NCI-H774 (cell line): ENCODE measurements at regions not wholly inside any gene's neighbourhood (a gene's known extent, or its start where the extent isn't known, plus 50 kb on each side); places are given as distances from the start of the nearest gene placed in this dataset.

Experiments
- DNase-seq: peaks from one replicate; lab custom pipeline; 2025; lab: John Stamatoyannopoulos, UW

DNA sequence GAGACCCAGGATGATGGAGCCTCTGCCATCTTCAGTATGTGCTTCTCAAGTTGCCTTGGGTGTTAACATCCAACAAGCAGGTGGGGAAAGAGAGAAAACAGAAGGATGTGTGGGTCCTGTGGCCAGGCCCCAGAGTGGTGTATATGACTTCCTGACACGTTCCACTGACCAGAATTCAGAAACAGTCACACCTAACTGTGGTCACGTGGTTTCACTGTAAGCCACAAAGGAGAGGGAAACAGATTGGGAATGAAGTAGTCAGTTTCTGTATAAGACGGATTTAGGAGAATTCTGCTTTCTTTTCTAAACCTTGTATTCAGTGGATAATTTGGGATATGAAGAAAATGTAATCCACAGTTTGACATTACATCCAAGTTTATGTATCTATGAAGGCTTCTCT, 454.1 kb upstream of the IL12A start:
- no peak for DNase-seq

DNA sequence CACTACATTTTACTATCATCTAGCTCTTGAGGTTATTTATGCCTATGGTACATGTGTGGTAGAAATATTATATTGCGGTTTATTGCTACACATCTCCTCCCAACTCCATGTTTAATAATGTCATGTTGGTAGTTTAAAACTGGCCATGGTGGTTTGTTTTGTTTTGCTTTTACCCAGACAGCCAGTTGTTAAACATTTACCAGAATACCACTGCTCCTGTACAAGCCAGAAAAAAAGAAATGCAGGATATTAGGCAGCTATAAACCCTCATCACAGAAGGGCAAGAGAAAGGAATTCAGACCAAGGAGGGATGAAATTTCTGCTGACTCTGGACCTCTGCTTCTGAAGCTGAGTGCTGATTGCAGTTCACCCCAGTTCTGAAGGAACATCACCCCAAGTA, 451.8 kb upstream of the IL12A start:
- no peak for DNase-seq

DNA sequence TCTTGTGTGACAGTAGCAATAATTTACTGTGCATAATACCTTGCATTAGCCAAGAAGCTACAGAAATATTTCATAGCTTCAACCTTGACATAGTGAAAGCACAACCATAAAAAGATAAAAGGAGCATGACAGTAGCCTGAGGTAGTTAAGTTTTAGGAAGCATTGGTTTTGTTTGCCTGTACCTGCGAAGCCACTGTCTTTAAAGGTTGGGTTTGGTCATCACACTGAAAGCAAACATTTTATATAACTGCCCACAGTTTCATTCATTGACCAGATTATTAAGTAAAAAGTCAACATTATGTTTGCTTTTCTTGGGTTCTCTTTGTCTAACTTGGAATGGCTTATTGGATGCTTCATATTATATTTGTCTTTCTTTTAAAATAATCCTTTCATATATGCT, 450.1 kb upstream of the IL12A start:
- DNase-seq = no peak

DNA sequence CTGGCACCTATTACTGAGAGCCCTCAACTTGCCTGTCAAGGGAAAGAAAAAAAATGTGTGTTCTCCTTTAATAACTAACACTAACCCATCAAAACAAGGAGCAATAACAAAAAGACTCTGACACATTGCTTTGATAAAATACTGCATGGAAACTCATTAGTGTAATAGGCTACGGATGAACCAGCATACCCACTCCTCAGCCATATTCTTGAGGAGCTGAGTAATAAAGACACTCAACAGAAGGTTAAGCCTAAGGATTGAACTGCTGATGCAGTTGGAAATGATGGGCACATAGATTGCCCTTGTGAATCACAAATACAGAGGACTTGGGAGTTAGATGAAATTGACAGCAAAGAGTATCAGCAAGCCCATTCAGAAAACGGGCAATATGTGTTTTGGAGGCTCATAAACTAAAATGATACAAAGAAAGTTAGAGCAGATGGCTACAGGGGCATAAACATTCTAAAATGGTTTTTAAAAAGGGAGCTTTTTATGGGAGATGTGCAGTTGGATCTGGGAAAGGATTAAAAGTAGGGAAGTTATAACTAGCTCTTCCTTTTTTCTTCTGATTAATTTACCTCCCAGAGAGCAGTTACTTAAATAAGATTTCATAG, 447.6 kb upstream of the IL12A start:
- no peak for DNase-seq

DNA sequence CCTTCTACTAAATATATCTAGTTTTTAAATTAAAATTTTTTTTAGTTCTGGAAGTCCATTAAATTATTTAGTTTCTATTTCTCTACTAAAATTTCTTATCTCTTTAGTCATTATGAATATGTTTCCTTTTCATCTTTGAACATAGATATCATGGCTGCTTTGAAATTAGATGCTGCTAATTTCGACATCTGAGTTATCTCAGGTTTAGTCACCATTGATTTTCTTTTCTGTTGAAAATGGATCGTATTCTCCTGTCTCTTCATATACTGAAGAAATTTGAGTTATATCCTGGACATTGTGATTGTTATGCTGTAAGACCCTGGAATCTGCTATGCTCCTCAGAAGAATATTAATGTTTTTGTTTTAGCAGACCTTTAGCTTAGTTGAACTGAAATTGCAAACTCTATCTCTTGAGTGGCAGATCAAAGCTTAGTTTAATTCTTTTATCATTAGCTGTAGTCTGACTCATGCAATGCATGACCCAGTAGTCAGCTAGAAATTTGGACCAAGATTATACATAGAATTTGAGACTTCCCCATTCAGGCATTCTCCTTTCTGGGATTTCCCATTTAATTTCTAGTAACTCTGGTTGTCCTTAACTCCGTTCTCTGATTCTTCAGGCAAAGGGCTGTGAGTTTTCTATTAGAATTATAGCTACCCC, 439.8 kb upstream of the IL12A start:
- DNase-seq = no peak

DNA sequence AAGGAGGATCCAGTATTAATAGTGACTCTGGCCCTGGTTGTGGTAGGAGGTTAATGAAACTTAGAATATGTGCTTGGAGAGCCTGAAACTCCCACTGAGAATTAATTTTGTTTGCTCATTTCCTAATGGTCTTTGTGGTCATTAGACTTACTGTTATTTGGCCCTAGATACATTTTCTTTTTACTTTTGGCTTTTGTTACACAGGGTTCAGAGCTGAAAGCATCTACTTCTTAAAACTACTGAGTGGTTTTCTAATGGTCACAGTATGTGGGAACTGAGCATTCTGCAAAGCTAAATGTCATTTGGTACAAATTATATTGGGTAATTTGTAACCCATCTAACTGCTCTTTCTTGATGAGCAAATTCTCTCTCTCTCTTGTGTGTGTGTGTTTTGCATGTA, 433.4 kb upstream of the IL12A start:
- DNase-seq = no peak

DNA sequence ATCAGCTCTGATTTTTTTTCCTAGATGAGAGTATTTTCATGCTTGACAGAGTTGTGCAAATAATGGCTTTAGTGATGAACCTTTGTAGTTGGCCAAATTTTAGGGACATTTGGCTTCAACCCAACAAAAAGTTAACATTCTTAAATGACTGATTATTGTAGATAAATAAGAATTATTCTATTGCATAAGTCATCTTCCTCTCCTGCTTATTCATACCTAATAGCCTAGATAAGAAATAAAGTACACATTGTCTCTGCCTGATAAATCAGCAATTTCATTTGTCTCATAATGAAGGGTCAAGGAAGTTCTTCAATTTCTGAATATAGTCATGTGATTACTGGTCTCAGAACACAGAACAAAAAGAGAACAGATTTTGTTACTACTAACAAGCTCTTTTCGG, 428.9 kb upstream of the IL12A start:
- DNase-seq = no peak

DNA sequence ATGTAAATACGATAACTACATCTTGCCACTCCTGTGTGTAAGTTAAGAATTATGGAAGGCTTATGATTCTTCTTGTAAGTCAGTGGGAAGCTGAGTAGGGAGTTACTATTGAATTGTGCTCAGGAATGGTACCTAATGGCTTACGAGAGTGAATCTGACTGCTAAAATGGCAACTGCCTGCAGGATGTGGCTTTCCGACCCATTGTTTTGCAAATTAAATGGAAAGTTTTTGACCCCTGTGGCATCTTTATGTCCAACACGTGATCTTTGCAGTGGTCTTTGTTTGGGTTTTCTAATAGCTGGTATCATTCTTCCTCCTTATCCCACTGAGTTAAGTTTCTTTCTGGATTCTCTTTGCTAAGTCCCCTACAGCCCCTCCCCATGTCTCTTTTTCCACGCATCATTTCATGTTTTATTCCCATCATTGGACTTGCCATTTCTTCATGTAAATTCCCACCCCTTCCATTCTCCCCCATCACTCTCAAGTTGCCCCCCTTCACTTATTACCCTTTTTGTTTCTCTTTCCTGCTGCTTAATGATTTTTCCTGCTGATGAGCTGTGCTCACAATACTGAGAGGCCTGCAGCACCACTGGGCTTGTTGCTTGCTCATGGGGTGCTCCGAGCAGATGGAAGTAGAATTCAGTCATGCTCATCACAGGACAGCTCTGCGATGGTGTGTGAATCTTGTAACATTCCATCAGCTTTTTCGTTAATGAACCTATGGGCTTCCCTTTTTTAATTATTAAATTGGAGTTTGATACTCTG, 428.2 kb upstream of the IL12A start:
- DNase-seq = no peak

DNA sequence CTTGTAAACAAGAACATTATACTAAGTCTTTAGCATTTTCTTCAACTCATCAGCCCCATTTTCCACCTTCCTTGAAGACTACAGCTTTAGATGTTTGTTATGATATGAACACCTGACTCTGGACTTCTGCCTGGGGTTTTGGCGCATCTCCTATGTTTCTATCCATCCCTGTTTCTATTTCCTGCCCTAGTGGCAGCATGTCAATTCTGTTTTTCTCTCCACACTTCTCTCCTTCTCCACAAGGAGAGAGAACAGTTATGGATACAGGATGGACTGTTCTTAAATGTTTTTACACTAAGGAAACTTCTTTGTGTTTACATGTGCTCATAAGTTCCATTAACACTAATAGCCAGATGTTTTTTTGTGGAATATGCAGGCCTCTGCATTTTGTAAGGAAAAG, 423.3 kb upstream of the IL12A start:
- DNase-seq = no peak

DNA sequence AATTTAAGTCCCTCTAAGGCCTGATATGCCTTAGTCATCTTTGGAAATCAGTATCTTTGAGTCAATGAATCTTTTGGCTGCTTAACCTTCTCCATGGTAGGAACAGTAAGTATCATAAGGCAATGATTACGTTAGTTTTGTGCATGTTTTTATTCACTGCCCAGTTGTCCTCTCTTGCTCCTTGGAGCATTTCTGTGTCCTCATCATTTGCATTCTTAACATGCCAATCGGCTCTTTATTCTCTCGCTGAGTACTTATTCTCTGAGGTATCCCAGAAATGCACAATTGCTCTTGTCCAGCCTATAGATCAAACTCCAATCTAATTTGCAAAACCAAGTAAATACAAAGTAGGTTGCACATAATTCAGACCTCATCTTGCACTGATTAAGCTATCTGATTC, 405.0 kb upstream of the IL12A start:
- DNase-seq = no peak

DNA sequence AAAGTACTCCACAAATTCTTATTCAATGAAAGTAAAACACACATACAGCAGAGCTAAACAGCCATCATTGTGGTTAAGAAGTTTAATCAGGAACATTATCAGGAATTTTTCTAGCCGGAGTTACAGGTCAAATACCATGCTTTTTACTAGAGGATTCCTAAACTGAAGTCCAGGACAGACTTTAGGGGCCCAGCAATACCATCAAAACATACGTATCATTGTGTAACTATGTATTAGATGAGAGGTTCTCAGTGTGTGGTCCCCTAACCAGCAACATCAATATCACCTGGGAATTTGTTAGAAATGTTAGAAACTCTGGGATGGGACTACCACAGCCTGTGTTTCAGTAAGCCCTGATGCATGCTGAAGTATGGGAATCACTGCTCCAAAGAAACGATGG, 404.2 kb upstream of the IL12A start:
- no peak for DNase-seq

DNA sequence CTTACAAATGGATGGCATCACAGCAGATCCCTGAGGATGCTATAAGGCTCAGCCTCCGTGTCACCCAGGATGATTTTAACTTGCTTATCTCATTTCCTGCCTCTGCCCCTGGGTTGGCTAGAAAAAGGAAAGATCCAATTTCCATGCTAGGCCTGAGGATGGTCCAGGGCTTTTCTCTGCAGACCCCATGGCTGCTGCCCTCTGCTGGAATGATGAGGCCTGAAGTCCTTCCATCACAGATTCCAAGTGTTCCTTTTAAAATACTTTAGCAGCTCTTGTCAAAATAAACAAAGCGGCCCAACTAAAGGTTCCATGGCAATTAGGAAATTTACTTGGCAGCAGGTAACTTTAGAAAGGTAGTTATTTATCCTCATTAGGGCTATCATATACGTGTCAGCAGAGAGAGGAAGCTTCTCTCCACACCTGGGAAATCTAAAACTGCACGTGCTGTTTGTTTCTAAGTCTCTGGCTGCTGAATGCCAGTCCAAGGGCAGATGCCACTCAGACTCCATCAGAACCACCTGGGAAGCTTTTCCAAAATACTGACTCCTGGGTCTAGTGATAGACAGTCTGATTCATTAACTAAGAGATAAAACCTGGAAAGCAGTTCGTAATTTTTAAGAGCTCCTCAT, 401.9 kb upstream of the IL12A start:
- no peak for DNase-seq

DNA sequence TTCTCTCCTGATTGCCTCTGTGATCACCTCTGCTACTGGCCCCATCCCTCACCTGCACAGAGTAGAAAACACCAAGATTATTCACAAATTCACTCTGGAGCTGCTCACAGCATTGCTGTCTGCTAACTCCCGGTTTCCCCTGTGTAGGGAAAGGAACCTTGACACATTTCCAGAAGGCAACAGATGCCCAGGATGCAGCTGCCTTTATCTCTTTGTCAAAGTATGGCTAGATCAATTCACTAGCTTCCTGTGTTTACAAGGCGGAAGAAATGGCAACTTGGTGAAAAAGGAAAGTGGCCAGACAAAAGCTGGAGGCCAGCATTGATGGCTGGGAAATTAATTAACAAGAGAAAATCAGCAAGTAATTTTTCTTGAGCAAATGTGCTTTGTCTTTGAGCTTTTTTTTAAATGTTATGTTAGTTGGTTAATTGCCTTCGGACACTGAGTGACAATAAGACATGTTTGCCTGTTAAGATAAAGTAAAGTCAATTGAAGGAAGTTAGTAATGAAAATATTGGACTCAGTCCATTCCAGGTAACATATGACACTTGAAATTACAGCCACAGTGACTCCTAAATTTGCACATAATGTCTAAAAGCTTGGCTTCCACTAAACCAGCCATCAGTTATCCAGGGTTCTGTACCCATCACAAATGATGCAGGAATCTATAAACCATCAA, 394.6 kb upstream of the IL12A start:
- DNase-seq = no peak

DNA sequence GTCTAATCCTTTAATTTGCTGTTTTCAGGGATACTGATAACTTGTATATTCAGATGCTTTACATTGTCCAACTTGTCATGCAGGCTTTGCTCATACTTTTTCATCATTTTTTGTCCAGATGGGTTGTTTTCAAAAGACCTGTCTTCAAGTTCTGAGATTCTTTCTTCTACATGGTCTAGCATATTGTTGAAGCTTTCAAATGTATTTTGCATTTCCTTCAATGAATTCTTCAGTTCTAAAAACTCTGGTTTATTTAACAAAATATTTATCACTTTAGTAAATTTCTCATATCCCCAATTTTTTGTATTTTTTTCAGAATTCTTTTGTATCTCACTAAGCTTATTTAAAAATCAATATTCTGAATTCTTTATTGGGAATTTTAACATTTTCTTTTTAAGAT, 388.3 kb upstream of the IL12A start:
- no peak for DNase-seq

DNA sequence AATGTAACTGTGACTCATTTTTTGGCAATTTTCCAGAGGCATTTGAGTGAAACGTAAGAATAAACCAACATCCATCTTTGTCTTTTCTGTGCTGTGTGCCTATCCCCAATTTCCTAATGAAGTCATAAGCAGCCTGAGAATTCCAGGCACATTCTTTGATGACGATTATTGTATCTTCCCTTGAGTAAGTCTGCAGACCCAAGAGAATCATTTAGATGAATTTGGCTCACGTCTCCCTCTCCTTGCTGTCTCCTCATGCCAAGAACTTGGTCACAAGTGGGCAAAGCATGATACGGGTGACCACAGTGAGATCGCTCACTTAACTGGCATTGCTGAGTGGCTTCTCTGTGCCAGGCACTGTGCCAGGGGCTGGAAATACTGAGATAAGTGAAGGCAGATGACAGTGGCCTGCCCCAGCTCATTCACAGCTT, 384.5 kb upstream of the IL12A start:
- DNase-seq = no peak

DNA sequence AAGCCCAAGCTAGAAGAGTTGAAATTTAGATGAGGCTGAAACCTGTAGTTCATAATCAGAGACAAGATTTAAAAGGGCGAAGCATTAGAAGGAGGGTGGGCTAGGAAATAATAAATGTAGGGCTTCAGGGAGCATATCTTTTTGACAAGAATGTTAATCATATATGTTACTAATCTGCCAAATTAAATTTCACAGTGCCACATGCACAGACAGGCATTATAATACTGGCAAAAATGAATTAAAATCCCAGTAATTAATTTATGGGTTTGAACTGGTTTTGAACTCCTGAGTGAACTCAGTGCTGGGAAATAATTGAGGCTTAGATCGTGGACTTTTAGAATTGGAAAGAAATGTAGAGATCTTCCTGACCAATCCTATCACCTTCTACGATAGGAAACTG, 383.5 kb upstream of the IL12A start:
- no peak for DNase-seq

DNA sequence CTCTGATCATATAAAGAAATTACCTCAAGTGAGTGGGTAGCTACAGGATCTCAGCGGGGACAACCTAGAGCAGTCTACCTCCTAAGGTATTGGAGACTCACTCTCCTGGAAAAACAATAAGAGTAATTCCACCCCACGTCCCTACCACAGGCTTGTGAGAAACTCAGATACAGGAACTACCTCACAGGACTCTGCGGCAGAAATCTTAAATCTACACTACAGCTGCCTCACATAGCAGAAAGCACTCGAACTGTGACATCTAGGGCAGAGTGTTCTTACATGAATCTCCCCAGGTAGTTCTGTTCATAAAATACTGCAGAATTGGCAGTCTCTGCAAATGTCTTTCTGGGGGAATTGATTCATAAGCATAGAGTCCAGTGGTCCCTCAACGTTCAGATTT, 382.9 kb upstream of the IL12A start:
- no peak for DNase-seq

DNA sequence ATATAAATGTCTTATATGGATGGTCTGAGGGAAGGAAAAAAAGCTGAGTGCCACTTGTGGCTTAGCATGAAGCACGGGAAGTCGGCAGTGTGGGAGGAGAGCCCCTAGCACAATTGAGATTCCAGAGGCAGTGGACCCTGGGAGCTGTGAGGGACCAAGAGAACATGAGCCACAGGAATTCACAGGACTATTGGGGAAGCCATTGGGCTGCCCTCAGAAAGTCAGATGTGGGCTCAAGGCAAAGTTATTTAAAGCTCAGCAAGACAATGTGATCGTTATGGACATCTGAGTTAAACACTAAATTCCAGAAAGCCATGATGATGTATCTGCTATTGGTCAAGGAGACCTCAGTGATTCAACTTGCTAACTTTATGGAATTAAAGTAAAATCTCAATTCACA, 380.8 kb upstream of the IL12A start:
- DNase-seq = no peak

DNA sequence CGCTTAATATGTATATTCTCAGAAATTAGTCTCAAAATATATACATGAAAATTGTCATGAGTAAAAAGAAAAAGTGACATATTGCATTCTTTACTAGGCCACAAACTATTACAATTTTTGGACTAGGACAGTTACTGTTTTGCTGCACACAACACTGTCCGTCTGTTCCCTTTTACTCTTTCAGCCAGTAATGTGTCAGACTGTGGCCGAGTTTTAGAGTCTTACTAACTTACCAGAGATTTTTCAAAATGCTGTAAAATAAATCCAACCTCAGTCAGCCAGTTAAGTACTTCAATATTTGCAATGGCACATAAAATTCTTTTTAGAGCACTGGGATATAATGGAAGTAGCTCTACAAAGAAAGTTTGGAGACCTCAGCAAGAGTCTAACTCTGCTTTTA, 380.3 kb upstream of the IL12A start:
- no peak for DNase-seq

DNA sequence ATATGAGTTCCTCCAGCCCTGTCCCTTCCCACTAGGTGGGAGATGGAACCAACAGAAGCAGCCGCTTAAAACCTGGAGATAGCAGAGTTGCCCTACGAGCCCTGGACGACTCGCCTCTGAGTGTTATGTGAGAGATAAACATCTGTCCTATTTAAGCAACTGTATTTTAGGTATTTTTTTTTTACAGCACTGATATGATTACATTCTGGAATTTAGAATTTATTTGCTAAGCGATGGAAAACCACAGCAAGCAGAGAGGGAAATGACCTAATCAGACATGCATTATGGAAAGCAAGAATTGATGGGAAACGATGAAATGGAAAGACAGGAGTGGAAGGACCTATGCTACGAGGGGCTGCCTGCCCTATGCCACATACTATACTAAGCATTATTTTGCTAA, 379.0 kb upstream of the IL12A start:
- DNase-seq = no peak

DNA sequence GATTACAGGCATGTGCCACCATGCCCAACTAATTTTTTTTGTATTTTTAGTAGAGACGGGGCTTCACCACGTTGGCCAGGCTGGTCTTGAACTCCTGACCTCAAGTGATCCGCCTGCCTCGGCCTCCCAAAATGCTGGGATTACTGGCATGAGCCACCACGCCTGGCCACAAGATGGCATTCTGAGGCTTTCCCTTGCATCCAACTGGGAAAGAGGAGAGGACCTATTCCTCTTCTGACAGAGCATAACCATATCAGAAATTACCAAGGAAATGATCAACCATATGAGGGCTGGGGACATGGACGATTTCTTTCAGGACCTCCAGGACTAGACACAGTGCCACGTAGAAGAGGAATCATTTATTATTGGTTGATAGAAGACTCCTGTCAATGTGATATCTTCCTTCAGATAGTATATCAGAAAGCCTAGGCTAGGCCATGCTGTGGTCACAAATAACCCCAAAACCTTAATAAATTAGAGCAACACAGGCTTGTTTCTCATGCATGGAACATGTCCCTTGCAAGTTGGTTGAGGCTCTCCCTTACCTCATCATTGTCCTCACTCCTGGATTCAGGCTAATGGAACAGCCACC, 372.3 kb upstream of the IL12A start:
- peak; percentile 57 for DNase-seq

DNA sequence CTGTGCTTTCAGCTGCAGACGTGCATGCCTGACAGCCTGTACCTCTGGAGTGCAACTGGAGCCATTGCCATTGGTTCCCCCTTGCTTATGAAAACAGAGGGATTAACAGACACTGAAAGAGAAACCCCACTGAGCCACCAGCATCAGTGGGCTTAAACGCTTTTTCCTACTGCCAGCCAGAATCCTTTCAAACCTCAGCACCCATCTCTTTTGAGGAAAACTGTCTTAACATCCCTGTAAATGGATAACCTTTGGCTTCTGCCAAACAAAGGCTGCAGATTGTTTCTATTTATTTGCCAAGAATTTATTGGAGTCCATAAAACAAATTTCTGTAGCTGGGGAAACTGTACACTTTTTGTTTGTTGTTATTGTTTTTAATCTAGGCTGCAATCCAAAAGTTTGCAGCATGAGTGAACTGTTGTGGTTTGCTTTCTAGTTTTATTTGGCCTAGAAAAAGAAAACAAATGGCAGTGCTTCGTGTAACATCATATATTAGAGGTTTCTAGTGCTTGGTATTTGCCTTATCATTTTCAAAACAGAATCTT, 369.2 kb upstream of the IL12A start:
- DNase-seq = peak; percentile 33
